ENCODE measurements at regions not wholly inside any gene's neighbourhood (a gene's known extent, or its start where the extent isn't known, plus 50 kb on each side); places are given as distances from the start of the nearest gene placed in this dataset.

GRCh38 chr3:28718074-28718849 lies 369.6 kb upstream of the AZI2 start:
- DNase-seq (no peak), ATAC-seq (ENCODE audit: low read depth) (no peak)
- H3K4me3 Mint-ChIP-seq, result no peak overlapping the region
- POLR2A ChIA-PET, result no interaction called here
- peaks cover 5% of the 10 kb centered on the region for H3K9me3 Mint-ChIP-seq
- H3K27me3 Mint-ChIP-seq, result peaks cover 2% of the 10 kb centered on the region
- H3K4me1 Mint-ChIP-seq, result no peaks in the 10 kb centered on the region
- no peaks in the 10 kb centered on the region for H3K36me3 Mint-ChIP-seq
- H3K27ac Mint-ChIP-seq, result no peak overlapping the region

- DNase-seq, result no peak
- POLR2A ChIA-PET, result no interaction called here
- H3K27me3 Mint-ChIP-seq, result peaks cover 2% of the 10 kb centered on the region
- no peaks in the 10 kb centered on the region for H3K4me1 Mint-ChIP-seq
- H3K36me3 Mint-ChIP-seq, result no peaks in the 10 kb centered on the region
- no peak for ATAC-seq (ENCODE audit: low read depth)
- no peak overlapping the region for H3K4me3 Mint-ChIP-seq
- H3K27ac Mint-ChIP-seq, result no peak overlapping the region
- no peaks in the 10 kb centered on the region for H3K9me3 Mint-ChIP-seq
Observed at GRCh38 chr3:28726840-28727239, 378.2 kb upstream of the AZI2 start.

GRCh38 chr3:28727307-28727706 lies 378.7 kb upstream of the AZI2 start:
- no peak overlapping the region for H3K4me3 Mint-ChIP-seq

GRCh38 chr3:28738425-28738824 lies 389.8 kb upstream of the AZI2 start:
- Mint-ChIP-seq H3K27ac (no peak overlapping the region), H3K9me3 (peaks cover 11% of the 10 kb centered on the region), H3K27me3 (no peaks in the 10 kb centered on the region), H3K4me3 (no peak overlapping the region), H3K36me3 (no peaks in the 10 kb centered on the region), H3K4me1 (no peaks in the 10 kb centered on the region)
- ATAC-seq (ENCODE audit: low read depth) (no peak), DNase-seq (no peak)
- POLR2A ChIA-PET, result no interaction called here

More at GRCh38 chr3:28727307-28727706, 378.7 kb upstream of the AZI2 start:
- no peaks in the 10 kb centered on the region for H3K4me1 Mint-ChIP-seq
- DNase-seq (no peak), ATAC-seq (ENCODE audit: low read depth) (no peak)
- no peak overlapping the region for H3K27ac Mint-ChIP-seq
- H3K27me3 Mint-ChIP-seq, result peaks cover 2% of the 10 kb centered on the region
- no peaks in the 10 kb centered on the region for H3K9me3 Mint-ChIP-seq
- H3K36me3 Mint-ChIP-seq, result no peaks in the 10 kb centered on the region
- POLR2A ChIA-PET, result no interaction called here

- peaks cover 5% of the 10 kb centered on the region for H3K9me3 Mint-ChIP-seq
- no peak for DNase-seq
- H3K27ac Mint-ChIP-seq, result no peak overlapping the region
- H3K4me3 Mint-ChIP-seq, result no peak overlapping the region
- no peaks in the 10 kb centered on the region for H3K4me1 Mint-ChIP-seq
- no peaks in the 10 kb centered on the region for H3K36me3 Mint-ChIP-seq
- no peak for ATAC-seq (ENCODE audit: low read depth)
- POLR2A ChIA-PET, result no interaction called here
- no peaks in the 10 kb centered on the region for H3K27me3 Mint-ChIP-seq
Observed at GRCh38 chr3:28739647-28740046, 391.0 kb upstream of the AZI2 start.

- Mint-ChIP-seq H3K4me3 (no peak overlapping the region), H3K4me1 (no peaks in the 10 kb centered on the region), H3K9me3 (peaks cover 1% of the 10 kb centered on the region), H3K27ac (no peak overlapping the region), H3K36me3 (no peaks in the 10 kb centered on the region), H3K27me3 (no peaks in the 10 kb centered on the region)
- ATAC-seq (ENCODE audit: low read depth), result no peak
- POLR2A ChIA-PET, result no interaction called here
- no peak for DNase-seq
Observed at GRCh38 chr3:28743271-28743670, 394.6 kb upstream of the AZI2 start.

- H3K36me3 Mint-ChIP-seq, result no peaks in the 10 kb centered on the region
- POLR2A ChIA-PET, result no interaction called here
- ATAC-seq (ENCODE audit: low read depth) (no peak), DNase-seq (no peak)
- H3K9me3 Mint-ChIP-seq, result peaks cover 1% of the 10 kb centered on the region
- no peak overlapping the region for H3K4me3 Mint-ChIP-seq
- H3K27ac Mint-ChIP-seq, result no peak overlapping the region
- H3K27me3 Mint-ChIP-seq, result no peaks in the 10 kb centered on the region
- H3K4me1 Mint-ChIP-seq, result no peaks in the 10 kb centered on the region
Observed at GRCh38 chr3:28743831-28744230, 395.2 kb upstream of the AZI2 start.

- Mint-ChIP-seq H3K27ac (no peak overlapping the region), H3K4me3 (no peak overlapping the region), H3K27me3 (no peaks in the 10 kb centered on the region), H3K9me3 (peaks cover 8% of the 10 kb centered on the region), H3K36me3 (no peaks in the 10 kb centered on the region), H3K4me1 (no peaks in the 10 kb centered on the region)
- no peak for DNase-seq
- no peak for ATAC-seq (ENCODE audit: low read depth)
- POLR2A ChIA-PET, result no interaction called here
Observed at GRCh38 chr3:28745436-28745835, 396.8 kb upstream of the AZI2 start.

GRCh38 chr3:28745916-28746617 lies 397.4 kb upstream of the AZI2 start:
- Mint-ChIP-seq H3K27ac (no peak overlapping the region), H3K36me3 (no peaks in the 10 kb centered on the region), H3K4me3 (no peak overlapping the region), H3K9me3 (peaks cover 12% of the 10 kb centered on the region), H3K4me1 (no peaks in the 10 kb centered on the region), H3K27me3 (no peaks in the 10 kb centered on the region)
- DNase-seq (no peak), ATAC-seq (ENCODE audit: low read depth) (no peak)
- POLR2A ChIA-PET, result no interaction called here

GRCh38 chr3:28746990-28747389 lies 398.4 kb upstream of the AZI2 start:
- Mint-ChIP-seq H3K27me3 (no peaks in the 10 kb centered on the region), H3K4me3 (no peak overlapping the region), H3K27ac (no peak overlapping the region), H3K4me1 (no peaks in the 10 kb centered on the region), H3K9me3 (peaks cover 12% of the 10 kb centered on the region), H3K36me3 (no peaks in the 10 kb centered on the region)
- no peak for ATAC-seq (ENCODE audit: low read depth)
- POLR2A ChIA-PET, result no interaction called here
- DNase-seq, result no peak

GRCh38 chr3:28751864-28752263 lies 403.2 kb upstream of the AZI2 start:
- ATAC-seq (ENCODE audit: low read depth) (no peak), DNase-seq (no peak)
- no peaks in the 10 kb centered on the region for H3K27me3 Mint-ChIP-seq
- POLR2A ChIA-PET, result no interaction called here
- H3K36me3 Mint-ChIP-seq, result no peaks in the 10 kb centered on the region
- no peak overlapping the region for H3K4me3 Mint-ChIP-seq
- H3K4me1 Mint-ChIP-seq, result no peaks in the 10 kb centered on the region
- H3K27ac Mint-ChIP-seq, result no peak overlapping the region
- H3K9me3 Mint-ChIP-seq, result peaks cover 11% of the 10 kb centered on the region

GRCh38 chr3:28752290-28752689 lies 403.7 kb upstream of the AZI2 start:
- no peaks in the 10 kb centered on the region for H3K4me1 Mint-ChIP-seq
- H3K4me3 Mint-ChIP-seq, result no peak overlapping the region
- no peaks in the 10 kb centered on the region for H3K36me3 Mint-ChIP-seq
- DNase-seq (no peak), ATAC-seq (ENCODE audit: low read depth) (no peak)
- no peak overlapping the region for H3K27ac Mint-ChIP-seq
- no peaks in the 10 kb centered on the region for H3K27me3 Mint-ChIP-seq
- POLR2A ChIA-PET, result no interaction called here
- H3K9me3 Mint-ChIP-seq, result peaks cover 11% of the 10 kb centered on the region

- DNase-seq, result no peak
- Mint-ChIP-seq H3K4me3 (no peak overlapping the region), H3K27me3 (no peaks in the 10 kb centered on the region), H3K27ac (no peak overlapping the region), H3K4me1 (no peaks in the 10 kb centered on the region), H3K9me3 (no peaks in the 10 kb centered on the region), H3K36me3 (no peaks in the 10 kb centered on the region)
- no peak for ATAC-seq (ENCODE audit: low read depth)
- POLR2A ChIA-PET, result no interaction called here
Observed at GRCh38 chr3:28756056-28756455, 407.4 kb upstream of the AZI2 start.

GRCh38 chr3:28758115-28758514 lies 409.5 kb upstream of the AZI2 start:
- POLR2A ChIA-PET, result no interaction called here
- no peaks in the 10 kb centered on the region for H3K27me3 Mint-ChIP-seq
- no peak overlapping the region for H3K27ac Mint-ChIP-seq
- H3K4me1 Mint-ChIP-seq, result no peaks in the 10 kb centered on the region
- H3K4me3 Mint-ChIP-seq, result no peak overlapping the region
- H3K36me3 Mint-ChIP-seq, result no peaks in the 10 kb centered on the region
- H3K9me3 Mint-ChIP-seq, result no peaks in the 10 kb centered on the region
- ATAC-seq (ENCODE audit: low read depth) (no peak), DNase-seq (no peak)
